ENCODE measurements at regions not wholly inside any gene's neighbourhood (a gene's known extent, or its start where the extent isn't known, plus 50 kb on each side); places are given as distances from the start of the nearest gene placed in this dataset.

DNA sequence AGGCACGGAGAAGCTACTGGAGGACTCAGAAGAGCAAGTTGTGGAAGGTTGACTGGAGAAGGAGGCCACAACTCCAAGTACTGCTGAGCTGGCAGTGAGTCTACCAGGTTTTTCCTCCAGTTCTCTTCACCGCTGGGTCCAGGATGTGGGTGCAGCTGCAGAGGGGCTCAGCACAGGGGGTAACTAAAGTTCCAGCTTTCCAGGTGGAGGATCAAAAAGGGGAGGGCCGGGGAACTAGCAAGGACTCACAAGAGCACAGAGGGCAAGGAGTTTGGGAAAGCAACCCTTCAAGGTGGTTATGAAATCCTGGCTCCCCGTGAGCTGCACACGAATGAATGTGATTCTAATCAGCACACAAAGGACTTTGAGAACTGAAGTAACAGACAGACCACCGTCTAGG lies 194.2 kb upstream of the GMDS start:
- TF ChIP-seq CTCF (IDR thresholded peaks at IDR 0.05; ENCODE audit: low read depth, low read length), result no peak
- TF ChIP-seq POLR2A (IDR thresholded peaks at IDR 0.05; ENCODE audit: extremely low read depth, insufficient read length), result no peak
- TF ChIP-seq MAX (IDR thresholded peaks at IDR 0.05; ENCODE audit: low read depth, low read length), result no peak
- no peak for TF ChIP-seq MYC (IDR thresholded peaks at IDR 0.05; ENCODE audit: low read depth, low read length)

Measured in NB4 (cell line).